HUES64 (cell line): ENCODE measurements at regions not wholly inside any gene's neighbourhood (a gene's known extent, or its start where the extent isn't known, plus 50 kb on each side); places are given as distances from the start of the nearest gene placed in this dataset.

Experiments
- H3K27ac ChIP-seq: 2 replicates; pipeline ENCODE4 v1.7.0; 2013; ENCODE audit warnings: low read depth, low read length, inconsistent platforms
- H3K27me3 ChIP-seq: 2 replicates; pipeline ENCODE4 v1.6.1; 2013; ENCODE audit warnings: mild to moderate bottlenecking, low read length; ENCODE audit not compliant: insufficient read depth
- H3K36me3 ChIP-seq: 2 replicates; pipeline ENCODE4 v1.6.1; 2013; ENCODE audit warnings: mild to moderate bottlenecking, low read length; ENCODE audit not compliant: insufficient read depth
- H3K4me1 ChIP-seq: 2 replicates; pipeline ENCODE4 v1.6.1; 2013; ENCODE audit warnings: mild to moderate bottlenecking, low read length, moderate library complexity; ENCODE audit not compliant: insufficient read depth
- H3K4me3 ChIP-seq: 2 replicates; pipeline ENCODE4 v1.5.1; 2013; ENCODE audit warnings: mild to moderate bottlenecking, low read length, moderate library complexity
- H3K9ac ChIP-seq: 2 replicates; pipeline ENCODE4 v1.6.1; 2013; ENCODE audit warnings: mild to moderate bottlenecking, low read depth, low read length
- H3K9me3 ChIP-seq: 2 replicates; pipeline ENCODE4 v1.6.1; 2013; ENCODE audit warnings: low read depth, low read length; ENCODE audit not compliant: insufficient read depth
- WGBS: fragments of 150-250, 120-280 bp; methylation state at CpG from one replicate; pipeline ENCODE4 v1.1.7; 2013; ENCODE audit warnings: missing lambda C conversion rate; 5-methylcytosine and 5-hydroxymethylcytosine counted together

- Histone ChIP-seq H3K4me1 (no peaks in the 10 kb centered on the region), H3K27ac (no peak overlapping the region), H3K9me3 (no peaks in the 10 kb centered on the region), H3K36me3 (no peaks in the 10 kb centered on the region), H3K9ac (no peak overlapping the region), H3K4me3 (no peak overlapping the region), H3K27me3 (no peaks in the 10 kb centered on the region)
- WGBS, result 95% methylated on average over 15 of the region's 17 CpGs
Observed at GRCh38 chr3:72320095-72320954, 527.9 kb downstream of the SHQ1 start.

GRCh38 chr3:72319194-72320094, 528.8 kb downstream of the SHQ1 start:
- Histone ChIP-seq H3K4me3 (no peak overlapping the region), H3K36me3 (no peaks in the 10 kb centered on the region), H3K27ac (no peak overlapping the region), H3K9me3 (no peaks in the 10 kb centered on the region), H3K27me3 (no peaks in the 10 kb centered on the region), H3K4me1 (no peaks in the 10 kb centered on the region), H3K9ac (no peak overlapping the region)
- 93% methylated on average over 6 of the region's 6 CpGs for WGBS

- no peak overlapping the region for H3K9ac ChIP-seq
- no peaks in the 10 kb centered on the region for H3K9me3 ChIP-seq
- no peak overlapping the region for H3K4me3 ChIP-seq
- H3K4me1 ChIP-seq, result no peaks in the 10 kb centered on the region
- no peak overlapping the region for H3K27ac ChIP-seq
- WGBS, result 87% methylated on average over 12 of the region's 12 CpGs
- no peaks in the 10 kb centered on the region for H3K36me3 ChIP-seq
- H3K27me3 ChIP-seq, result no peaks in the 10 kb centered on the region
Observed at GRCh38 chr3:72318504-72319193, 529.6 kb downstream of the SHQ1 start.

DNA sequence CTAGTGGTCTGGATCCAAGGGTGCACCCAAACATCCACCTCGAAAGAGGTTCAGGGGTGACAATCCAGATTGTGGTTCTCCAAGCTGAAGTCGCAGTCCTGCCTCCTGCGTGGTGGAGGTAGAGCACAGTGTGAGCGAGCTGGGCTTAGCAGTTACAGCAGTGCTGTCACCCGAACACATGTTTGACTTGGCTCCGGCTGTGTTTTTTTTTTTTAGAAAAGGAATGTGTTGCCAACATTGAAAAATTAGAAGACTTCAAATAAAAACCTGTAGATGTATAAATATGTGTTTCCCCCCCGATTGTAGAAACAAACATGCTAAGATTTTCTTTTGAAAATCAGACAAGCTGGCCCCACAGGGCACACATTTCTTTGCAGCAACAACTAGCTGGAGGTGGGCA, 530.8 kb downstream of the SHQ1 start:
- Histone ChIP-seq H3K27ac (no peak overlapping the region), H3K9ac (no peak overlapping the region), H3K36me3 (no peaks in the 10 kb centered on the region), H3K4me3 (no peak overlapping the region), H3K27me3 (no peaks in the 10 kb centered on the region), H3K9me3 (no peaks in the 10 kb centered on the region), H3K4me1 (no peaks in the 10 kb centered on the region)
- 94% methylated on average over 7 of the region's 7 CpGs for WGBS

DNA sequence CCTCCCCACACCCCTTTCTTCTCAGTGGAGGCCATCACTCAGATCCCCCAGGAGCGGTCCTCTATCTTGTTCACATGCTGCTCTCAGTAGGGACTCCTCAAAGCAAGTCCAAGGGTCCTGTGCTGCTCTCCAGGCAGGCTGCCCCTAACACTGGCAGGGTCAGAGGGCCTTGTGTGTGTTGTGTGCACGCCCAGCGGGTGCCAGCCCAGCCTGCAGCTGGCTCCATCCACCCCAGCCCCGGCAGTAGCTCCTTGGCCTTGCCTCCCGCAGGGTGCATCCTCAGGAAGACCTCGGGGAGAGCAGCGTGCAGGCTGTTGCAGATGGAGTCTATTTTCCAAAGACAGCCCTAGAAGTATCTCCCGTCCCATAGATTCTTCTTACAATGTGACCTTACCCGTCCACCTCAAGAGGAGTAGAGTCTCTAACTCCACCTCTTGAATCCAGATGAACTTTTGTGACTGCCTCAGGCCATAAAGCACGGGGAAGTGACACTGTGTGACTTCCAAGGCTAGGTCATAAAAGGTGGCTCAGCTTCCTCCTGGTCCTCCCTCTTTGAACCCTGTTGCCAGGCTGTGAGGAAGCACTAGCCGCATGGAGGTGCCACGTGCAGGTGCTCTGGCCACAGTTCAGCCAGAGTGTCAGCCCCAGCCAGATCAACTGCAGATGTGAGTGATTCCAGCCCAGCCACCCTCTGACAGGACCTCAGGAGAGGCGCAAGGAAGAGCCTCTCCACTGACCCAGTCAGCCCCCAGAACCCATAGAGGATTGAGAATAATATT, 531.6 kb downstream of the SHQ1 start:
- H3K27ac ChIP-seq, result no peak overlapping the region
- no peaks in the 10 kb centered on the region for H3K9me3 ChIP-seq
- no peaks in the 10 kb centered on the region for H3K36me3 ChIP-seq
- no peak overlapping the region for H3K9ac ChIP-seq
- no peak overlapping the region for H3K4me3 ChIP-seq
- no peaks in the 10 kb centered on the region for H3K4me1 ChIP-seq
- whole genome bisulfite sequencing, result 91% methylated on average over 13 of the region's 13 CpGs
- H3K27me3 ChIP-seq, result no peaks in the 10 kb centered on the region

- H3K27ac ChIP-seq, result no peak overlapping the region
- H3K36me3 ChIP-seq, result no peaks in the 10 kb centered on the region
- no peak overlapping the region for H3K9ac ChIP-seq
- H3K9me3 ChIP-seq, result no peaks in the 10 kb centered on the region
- H3K4me1 ChIP-seq, result 0 out of 2 replicates have a peak, but pooled peaks cover 5% of the 10 kb centered on the region
- H3K27me3 ChIP-seq, result no peaks in the 10 kb centered on the region
- 100% methylated on average over 1 of the region's 1 CpG for WGBS
- H3K4me3 ChIP-seq, result no peak overlapping the region
Observed at GRCh38 chr3:72313308-72313707, 528.4 kb upstream of the PROK2 start.

- no peaks in the 10 kb centered on the region for H3K27me3 ChIP-seq
- H3K4me3 ChIP-seq, result no peak overlapping the region
- no peaks in the 10 kb centered on the region for H3K36me3 ChIP-seq
- no peaks in the 10 kb centered on the region for H3K9me3 ChIP-seq
- 0 out of 2 replicates have a peak, but pooled peaks cover 5% of the 10 kb centered on the region for H3K4me1 ChIP-seq
- H3K27ac ChIP-seq, result no peak overlapping the region
- 90% methylated on average over 6 of the region's 6 CpGs for WGBS
- H3K9ac ChIP-seq, result no peak overlapping the region
Observed at GRCh38 chr3:72312339-72312738, 527.4 kb upstream of the PROK2 start.

DNA sequence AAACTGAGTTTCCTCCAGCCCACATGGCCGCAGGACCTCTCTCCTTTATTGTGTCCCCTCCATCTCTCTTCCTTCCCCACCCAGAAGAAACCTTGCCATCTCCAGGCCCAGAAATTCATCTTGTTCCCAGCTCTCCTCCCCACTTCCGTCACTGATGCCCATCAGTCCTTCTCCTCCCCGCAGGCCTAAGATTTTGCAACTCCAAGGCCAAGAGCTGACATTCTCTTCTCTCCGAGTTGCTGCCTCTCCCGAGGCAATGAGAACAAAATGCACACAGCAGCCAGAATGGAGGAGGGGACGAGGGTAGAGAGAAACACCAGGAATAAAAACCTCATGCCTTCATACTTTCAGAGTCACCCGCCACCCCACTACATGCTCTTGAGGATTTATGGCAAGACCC, 526.5 kb upstream of the PROK2 start:
- Histone ChIP-seq H3K27me3 (no peaks in the 10 kb centered on the region), H3K9me3 (no peaks in the 10 kb centered on the region), H3K27ac (no peak overlapping the region), H3K4me3 (no peak overlapping the region), H3K4me1 (0 out of 2 replicates have a peak, but pooled peaks cover 5% of the 10 kb centered on the region), H3K9ac (no peak overlapping the region), H3K36me3 (no peaks in the 10 kb centered on the region)
- 96% methylated on average over 7 of the region's 7 CpGs for WGBS

DNA sequence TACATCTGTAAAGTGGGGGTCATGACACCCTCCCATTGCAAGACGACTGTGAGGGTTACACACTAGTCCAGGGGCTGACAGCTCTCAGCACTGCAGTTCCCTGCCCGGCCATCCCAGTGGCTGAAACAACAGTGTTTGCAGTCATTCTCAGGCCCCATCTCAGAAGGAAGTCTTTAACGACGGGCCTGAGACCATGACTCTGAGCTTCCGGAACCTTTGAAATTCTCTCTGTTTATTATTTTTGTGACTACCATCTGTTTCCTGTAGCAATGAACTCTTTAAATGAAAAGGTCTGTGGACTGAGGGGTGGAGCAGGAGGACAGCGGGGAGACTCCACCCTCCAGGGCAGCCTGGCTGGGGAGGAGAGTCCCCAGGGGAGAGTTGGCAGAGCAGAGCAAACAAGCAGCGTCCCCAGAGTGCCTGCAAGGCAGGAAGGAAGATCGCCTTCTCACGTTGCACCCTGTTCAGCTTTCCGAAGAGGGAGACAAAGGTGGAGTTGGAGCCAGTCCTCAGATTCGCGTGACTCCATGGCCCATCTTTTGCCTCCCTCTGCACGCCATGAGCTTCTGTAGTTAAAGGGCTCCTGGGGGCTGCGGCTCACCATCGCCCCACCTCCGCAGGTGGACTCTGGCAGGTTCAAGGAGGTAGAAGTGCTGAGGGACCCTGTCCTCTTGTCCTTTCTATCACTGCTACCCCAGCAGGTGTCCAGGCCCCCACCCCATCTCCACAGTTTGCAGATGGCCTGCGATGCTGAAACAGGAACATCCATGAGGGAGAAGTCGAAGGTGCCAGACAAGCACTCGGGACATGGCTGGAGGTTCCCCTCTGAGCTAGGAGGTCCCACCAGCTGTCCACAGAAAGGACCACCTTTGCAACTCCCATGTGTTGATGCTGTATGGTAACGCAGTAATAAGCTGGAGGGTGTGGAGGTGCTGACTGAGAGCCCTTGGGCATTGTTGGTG, 525.8 kb upstream of the PROK2 start:
- Histone ChIP-seq H3K27me3 (no peaks in the 10 kb centered on the region), H3K9ac (no peak overlapping the region), H3K4me3 (no peak overlapping the region), H3K27ac (no peak overlapping the region), H3K9me3 (no peaks in the 10 kb centered on the region), H3K36me3 (no peaks in the 10 kb centered on the region), H3K4me1 (0 out of 2 replicates have a peak, but pooled peaks cover 5% of the 10 kb centered on the region)
- 73% methylated on average over 20 of the region's 20 CpGs for WGBS
